Transverse colon (tissue), 4 donors: ENCODE measurements at regions not wholly inside any gene's neighbourhood (a gene's known extent, or its start where the extent isn't known, plus 50 kb on each side); places are given as distances from the start of the nearest gene placed in this dataset.

Experiments used
- DNase-seq: peaks from one replicate; pipeline ENCODE4 v3.0.0-alpha.2; 2019
- H3K27ac ChIP-seq, 4 donors: fragments of 200-600 bp; sonication (generic); 2 replicates each; pipeline ENCODE4 v1.5.1; 2016 to 2018; ENCODE audit warnings: inconsistent platforms in 4 of 4
- H3K27me3 ChIP-seq: fragments of 200-600 bp; sonication (generic); 2 replicates; pipeline ENCODE4 v1.5.1; 2017; ENCODE audit warnings: inconsistent platforms
- H3K36me3 ChIP-seq, 4 donors: fragments of 200-600 bp; sonication (generic); 2 replicates each; pipeline ENCODE4 v1.5.1; 2017 to 2019; ENCODE audit warnings: inconsistent platforms in 4 of 4
- H3K4me1 ChIP-seq, 4 donors: fragments of 200-600 bp; sonication (generic); 2 replicates each; pipeline ENCODE4 v1.5.1; 2017 to 2020; ENCODE audit warnings: inconsistent platforms in 4 of 4
- H3K4me3 ChIP-seq, 4 donors: fragments of 200-600 bp; sonication (generic); 1 replicate in 1 of 4; 2 replicates in 3 of 4; pipeline versions ENCODE4 v1.5.1 to v1.6.1; 2017 to 2019; ENCODE audit warnings: inconsistent platforms in 4 of 4
- H3K9me3 ChIP-seq, 2 donors: fragments of 200-600 bp; sonication (generic); 2 replicates each; pipeline ENCODE4 v1.5.1; 2017 to 2019; ENCODE audit warnings: inconsistent platforms in 2 of 2
- CTCF ChIP-seq, 5 experiments: fragments of 200-600 bp in 3 of 5; fragments of 450-650 bp in 2 of 5; sonication (generic) in 3 of 5; IDR thresholded peaks; 1 replicate in 2 of 5; 2 replicates in 3 of 5; pipeline ENCODE4 v1.5.1; 2016 to 2017; ENCODE audit warnings: antibody characterized with exemption in 5 of 5, inconsistent platforms in 3 of 5, mild to moderate bottlenecking in 2 of 5, moderate library complexity in 1 of 5
- EP300 ChIP-seq: sonication (generic); formaldehyde crosslinking; IDR thresholded peaks from one replicate; pipeline ENCODE4 v1.6.1; 2017; ENCODE audit warnings: antibody characterized with exemption, low read depth
- POLR2A ChIP-seq: fragments of 450-650 bp; IDR thresholded peaks from one replicate; pipeline ENCODE4 v1.6.1; 2016; ENCODE audit warnings: antibody characterized with exemption, mild to moderate bottlenecking, moderate library complexity
- POLR2AphosphoS5 ChIP-seq, 3 donors: sonication (generic); formaldehyde crosslinking; IDR thresholded peaks; one replicate each; pipeline ENCODE4 v1.6.1; 2016; ENCODE audit warnings: antibody characterized with exemption in 3 of 3
- WGBS, 2 donors: methylation state at CpG; one replicate each; pipeline ENCODE4 v1.1.5; 2018; ENCODE audit warnings: low coverage in 1 of 2; 5-methylcytosine and 5-hydroxymethylcytosine counted together
- in situ Hi-C, 4 donors: fragments of 200-750 bp; cut with MboI; loops; one replicate each; pipeline versions ENCODE4 v1.15.0 to v1.15.1; 2017; ENCODE audit warnings: low sequenced_read_pairs in 3 of 4, low pct_ligation_motif_present in 1 of 4, low pct_unique_long_range_greater_than_20kb in 1 of 4
- intact Hi-C: fragments of 100-400 bp; cut with DNase I; formaldehyde crosslinking; loops from one replicate; pipeline ENCODE4 v1.15.1; 2023; ENCODE audit warnings: low total_unique reads

- intact Hi-C loops (no loop called here), in situ Hi-C loops (no loop called here)
- Histone ChIP-seq H3K4me3 (no peak overlapping the region), H3K4me1 (no peaks in the 10 kb centered on the region), H3K36me3 (no peaks in the 10 kb centered on the region), H3K9me3 (no peaks in the 10 kb centered on the region), H3K27me3 (no peaks in the 10 kb centered on the region), H3K27ac (no peak overlapping the region)
- no peak for DNase-seq
- TF ChIP-seq POLR2AphosphoS5 (IDR thresholded peaks at IDR 0.05): no peak
- no peak for TF ChIP-seq CTCF (IDR thresholded peaks at IDR 0.05)
- no peak for TF ChIP-seq EP300
- no peak for TF ChIP-seq POLR2A
- WGBS, 2 donors: 41% methylated on average over 1 of the region's 1 CpG; no CpG with 5 or more reads in 1 of the 2 donors
Observed at GRCh38 chr4:155565330-155565729, 101.3 kb upstream of the GUCY1A1 start.

- 94% methylated on average over 2 to 3 of the region's 3 CpGs for WGBS, 2 donors
- Histone ChIP-seq H3K4me3 (no peak overlapping the region), H3K27ac (no peak overlapping the region), H3K27me3 (no peaks in the 10 kb centered on the region), H3K9me3 (no peaks in the 10 kb centered on the region), H3K4me1 (no peaks in the 10 kb centered on the region), H3K36me3 (no peaks in the 10 kb centered on the region)
- in situ Hi-C loops: no loop called here
- intact Hi-C loops: no loop called here
- no peak for TF ChIP-seq POLR2AphosphoS5 (IDR thresholded peaks at IDR 0.05)
- no peak for TF ChIP-seq POLR2A
- no peak for TF ChIP-seq CTCF (IDR thresholded peaks at IDR 0.05)
- TF ChIP-seq EP300: no peak
- no peak for DNase-seq
Observed at GRCh38 chr4:155564880-155565279, 101.8 kb upstream of the GUCY1A1 start.

- TF ChIP-seq EP300 (no peak), CTCF (IDR thresholded peaks at IDR 0.05) (no peak), POLR2A (no peak), POLR2AphosphoS5 (IDR thresholded peaks at IDR 0.05) (no peak)
- H3K36me3 ChIP-seq: no peaks in the 10 kb centered on the region
- DNase-seq: no peak
- in situ Hi-C loops: no loop called here
- H3K9me3 ChIP-seq: no peaks in the 10 kb centered on the region
- no peak overlapping the region for H3K4me3 ChIP-seq
- no peak overlapping the region for H3K27ac ChIP-seq
- no peaks in the 10 kb centered on the region for H3K4me1 ChIP-seq
- intact Hi-C loops: no loop called here
- H3K27me3 ChIP-seq: no peaks in the 10 kb centered on the region
- 63 to 67% methylated on average over 2 of the region's 2 CpGs for WGBS, 2 donors
Observed at GRCh38 chr4:155564086-155564485, 102.6 kb upstream of the GUCY1A1 start.

GRCh38 chr4:155559915-155560314 lies 106.7 kb upstream of the GUCY1A1 start:
- Histone ChIP-seq H3K4me1 (no peaks in the 10 kb centered on the region), H3K27ac (no peak overlapping the region), H3K9me3 (no peaks in the 10 kb centered on the region), H3K27me3 (no peaks in the 10 kb centered on the region), H3K4me3 (no peak overlapping the region), H3K36me3 (no peaks in the 10 kb centered on the region)
- TF ChIP-seq POLR2A: no peak
- no peak for TF ChIP-seq EP300
- TF ChIP-seq CTCF (IDR thresholded peaks at IDR 0.05): no peak
- TF ChIP-seq POLR2AphosphoS5 (IDR thresholded peaks at IDR 0.05): peak in 1 of 3 donors; percentile 9
- DNase-seq: no peak
- in situ Hi-C loops (no loop called here), intact Hi-C loops (no loop called here)
